Cardiac septum (tissue), 1 donor: ENCODE measurements at regions not wholly inside any gene's neighbourhood (a gene's known extent, or its start where the extent isn't known, plus 50 kb on each side); places are given as distances from the start of the nearest gene placed in this dataset.
A peak's percentile ranks its signal among the peaks of the same experiment; 100 is the strongest.

Source experiments
- DNase-seq: peaks from one replicate; pipeline ENCODE4 v3.0.0-alpha.2; 2020; ENCODE audit warnings: low spot score
- intact Hi-C: fragments of 100-400 bp; cut with DNase I; formaldehyde crosslinking; loops from one replicate; pipeline ENCODE4 v1.14.0; 2022
- donor health status: DM: no; HTN: no; CAD: no.

- no peak for DNase-seq
- intact Hi-C loops: no loop called here
Observed at GRCh38 chr4:11543706-11544105, 115.0 kb upstream of the HS3ST1 start.

- DNase-seq: no peak
- intact Hi-C loops: no loop called here
Observed at GRCh38 chr4:11542952-11543351, 114.3 kb upstream of the HS3ST1 start.

GRCh38 chr4:11537846-11538245 is 109.2 kb upstream of the HS3ST1 start:
- DNase-seq: no peak
- intact Hi-C loops: no loop called here

- DNase-seq: no peak
- intact Hi-C loops: no loop called here
Observed at GRCh38 chr4:11535333-11535732, 106.6 kb upstream of the HS3ST1 start.

GRCh38 chr4:11534623-11535302 is 106.1 kb upstream of the HS3ST1 start:
- intact Hi-C loops: no loop called here
- no peak for DNase-seq

GRCh38 chr4:11532138-11532537 is 103.4 kb upstream of the HS3ST1 start:
- no peak for DNase-seq
- intact Hi-C loops: no loop called here

- no peak for DNase-seq
- intact Hi-C loops: no loop called here
Observed at GRCh38 chr4:11529625-11530201, 101.0 kb upstream of the HS3ST1 start.

GRCh38 chr4:11525085-11525484 is 96.4 kb upstream of the HS3ST1 start:
- intact Hi-C loops: no loop called here
- no peak for DNase-seq

GRCh38 chr4:11518754-11519153 is 90.1 kb upstream of the HS3ST1 start:
- DNase-seq: no peak
- intact Hi-C loops: loop anchor here (10.0 kb wide), 1 partner anchor 214 kb away; no protein-coding TSS in a partner anchor

GRCh38 chr4:11514779-11515419 is 86.2 kb upstream of the HS3ST1 start:
- intact Hi-C loops: loop anchor here (10.0 kb wide), 1 partner anchor 210 kb away; no protein-coding TSS in a partner anchor
- DNase-seq: no peak

GRCh38 chr4:11514003-11514402 is 85.3 kb upstream of the HS3ST1 start:
- intact Hi-C loops: loop anchor here (10.0 kb wide), 1 partner anchor 209 kb away; no protein-coding TSS in a partner anchor

GRCh38 chr4:11512871-11513270 is 84.2 kb upstream of the HS3ST1 start:
- no peak for DNase-seq
- intact Hi-C loops: loop anchor here (10.0 kb wide), 1 partner anchor 208 kb away; no protein-coding TSS in a partner anchor

More at GRCh38 chr4:11514003-11514402, 85.3 kb upstream of the HS3ST1 start:
- DNase-seq: no peak

GRCh38 chr4:11511321-11511720 is 82.6 kb upstream of the HS3ST1 start:
- intact Hi-C loops: loop anchor here (10.0 kb wide), 1 partner anchor 207 kb away; no protein-coding TSS in a partner anchor
- DNase-seq: no peak

- DNase-seq: no peak
- intact Hi-C loops: loop anchor here (5.0 to 10.0 kb wide), 2 partner anchors 119 to 187 kb away; no protein-coding TSS in a partner anchor
Observed at GRCh38 chr4:11507920-11508319, 79.2 kb upstream of the HS3ST1 start.

- DNase-seq: no peak
- intact Hi-C loops: loop anchor here (5.0 to 10.0 kb wide), 2 partner anchors 121 to 189 kb away; no protein-coding TSS in a partner anchor
Observed at GRCh38 chr4:11506194-11506593, 77.5 kb upstream of the HS3ST1 start.

- DNase-seq: no peak
- intact Hi-C loops: loop anchor here (5.0 to 10.0 kb wide), 2 partner anchors 122 to 189 kb away; no protein-coding TSS in a partner anchor
Observed at GRCh38 chr4:11505221-11505971, 76.7 kb upstream of the HS3ST1 start.

- intact Hi-C loops: loop anchor here (10.0 kb wide), 1 partner anchor 192 kb away; no protein-coding TSS in a partner anchor
- DNase-seq: peak; percentile 83
Observed at GRCh38 chr4:11503166-11503565, 74.5 kb upstream of the HS3ST1 start.

GRCh38 chr4:11497972-11498371 is 69.3 kb upstream of the HS3ST1 start:
- intact Hi-C loops: no loop called here

GRCh38 chr4:11497212-11497806 is 68.6 kb upstream of the HS3ST1 start:
- no peak for DNase-seq
- intact Hi-C loops: no loop called here

More at GRCh38 chr4:11497972-11498371, 69.3 kb upstream of the HS3ST1 start:
- DNase-seq: no peak
